ENCODE measurements at regions not wholly inside any gene's neighbourhood (a gene's known extent, or its start where the extent isn't known, plus 50 kb on each side); places are given as distances from the start of the nearest gene placed in this dataset.

DNA sequence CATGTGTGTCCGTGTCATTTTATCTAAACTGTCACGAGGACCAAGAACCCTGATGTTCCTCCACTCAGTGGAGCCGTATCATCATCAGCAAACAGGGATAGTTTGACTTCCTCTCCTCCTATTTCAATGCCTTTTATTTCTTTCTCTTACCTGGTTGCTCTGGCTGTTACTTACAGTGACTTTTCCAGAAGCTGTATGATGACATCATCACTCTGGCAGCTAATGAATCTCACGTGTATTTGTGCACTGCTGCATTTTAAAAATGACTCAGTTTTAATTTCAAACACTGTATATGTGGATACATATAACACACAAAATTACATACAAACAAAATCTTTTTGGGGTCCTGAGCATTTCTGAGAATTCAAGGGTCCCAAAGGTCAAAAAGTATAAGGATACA lies 481.4 kb downstream of the CDH2 start:
- DNase-seq (ENCODE audit: low read depth, low spot score): no peak

GRCh38 chr18:27695052-27695451 lies 481.9 kb downstream of the CDH2 start:
- DNase-seq (ENCODE audit: low read depth, low spot score): no peak

GRCh38 chr18:27688581-27688980 lies 488.3 kb downstream of the CDH2 start:
- no peak for DNase-seq (ENCODE audit: low read depth, low spot score)

DNA sequence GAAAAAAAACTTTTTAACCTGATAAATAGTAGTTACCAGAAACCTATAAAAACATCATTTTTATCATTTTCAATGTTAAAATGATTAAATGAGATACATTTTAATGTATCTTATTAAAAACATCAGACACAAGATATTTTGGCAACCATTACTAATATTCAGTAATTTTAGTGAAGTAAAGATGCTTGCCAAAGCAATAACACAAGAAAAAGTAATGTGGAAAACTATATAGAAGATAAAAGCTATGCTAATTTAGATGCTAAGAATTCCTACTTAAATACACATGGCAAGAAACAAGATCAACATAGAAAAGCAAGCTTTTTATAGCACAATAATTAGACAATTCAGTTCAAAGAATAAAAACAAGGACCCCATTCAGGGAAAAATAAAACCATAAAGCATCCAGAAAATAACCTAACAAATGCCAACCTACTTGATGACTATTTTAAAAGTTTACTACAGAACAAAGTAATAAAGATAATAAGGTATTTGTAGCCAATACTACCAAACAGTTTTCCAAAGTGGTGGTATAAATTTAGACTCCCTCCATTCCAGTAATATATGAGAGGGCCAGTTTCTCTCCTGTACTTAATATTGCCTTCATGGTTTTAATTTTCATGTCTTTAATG lies 489.5 kb downstream of the CDH2 start:
- no peak for DNase-seq (ENCODE audit: low read depth, low spot score)

DNA sequence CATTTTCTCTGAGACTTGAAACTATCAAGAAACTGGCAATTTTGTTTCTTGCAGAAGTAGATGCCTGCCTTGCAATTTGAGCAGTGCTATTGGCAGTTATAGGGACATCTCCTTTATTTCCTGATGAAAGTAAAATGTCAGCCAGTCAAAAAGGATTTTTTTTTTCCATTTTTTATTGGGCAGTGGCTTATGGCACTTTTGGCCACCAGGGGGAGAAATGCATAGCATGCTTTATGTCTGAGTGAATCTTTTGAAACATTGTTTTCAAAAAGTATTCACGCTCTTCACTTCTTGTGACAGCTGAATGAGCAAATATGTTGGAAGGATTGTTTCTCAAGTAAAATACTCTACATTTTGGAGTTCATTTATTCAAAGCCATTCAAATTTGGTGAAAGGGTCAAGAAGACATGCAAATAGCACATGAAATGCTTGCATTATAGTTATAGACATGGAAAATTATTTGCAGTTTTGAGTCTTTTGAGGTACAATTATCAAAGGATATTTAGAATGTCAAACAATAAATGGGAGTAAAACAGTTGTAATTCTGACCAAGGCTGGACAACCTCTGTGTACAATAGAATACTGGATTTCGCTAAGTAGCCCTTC lies 491.0 kb downstream of the CDH2 start:
- DNase-seq (ENCODE audit: low read depth, low spot score): no peak

- no peak for DNase-seq (ENCODE audit: low read depth, low spot score)
These were observed 491.8 kb downstream of the CDH2 start for GRCh38 chr18:27685091-27685490.

DNA sequence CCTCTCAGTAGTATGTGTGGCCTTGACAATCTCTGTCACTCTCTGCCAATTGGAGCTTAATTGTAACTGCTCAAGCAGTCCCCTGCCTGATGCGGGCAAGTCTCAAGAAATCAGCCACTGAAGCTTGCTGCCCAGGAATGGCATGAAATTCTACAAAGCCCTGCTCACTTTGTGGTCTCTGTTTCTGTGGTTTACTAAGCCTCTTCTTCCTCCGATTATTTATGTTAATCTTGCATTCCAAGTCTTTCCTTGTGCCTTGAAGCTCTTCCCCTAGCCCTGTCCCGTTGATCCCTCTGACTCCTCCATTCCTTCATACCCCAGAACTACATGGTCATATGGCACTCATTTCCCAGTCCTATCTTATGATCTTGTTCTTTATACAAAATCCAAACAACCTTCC lies 489.3 kb upstream of the CHST9 start:
- DNase-seq (ENCODE audit: low read depth, low spot score): no peak

- DNase-seq (ENCODE audit: low read depth, low spot score): no peak
These were observed 488.8 kb upstream of the CHST9 start for GRCh38 chr18:27673861-27674260.

DNA sequence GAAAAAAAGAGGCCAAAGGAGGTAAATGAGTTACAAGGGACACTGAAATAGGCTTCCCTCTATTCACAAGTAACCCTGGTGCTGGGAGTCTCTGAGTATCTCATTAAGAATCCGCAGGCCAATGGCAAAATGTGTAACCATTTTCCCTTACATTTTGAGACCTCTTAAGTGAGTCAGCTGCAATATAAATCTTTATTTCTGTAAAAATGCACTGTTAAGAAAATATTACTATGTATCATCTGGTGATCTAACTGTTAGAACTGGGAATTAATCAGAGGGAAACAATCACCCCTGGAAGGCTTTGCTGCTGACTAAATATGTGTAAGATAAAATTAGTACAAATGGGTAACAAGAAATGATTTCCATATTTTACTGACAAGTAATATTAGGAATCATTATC lies 483.1 kb upstream of the CHST9 start:
- DNase-seq (ENCODE audit: low read depth, low spot score): no peak

DNA sequence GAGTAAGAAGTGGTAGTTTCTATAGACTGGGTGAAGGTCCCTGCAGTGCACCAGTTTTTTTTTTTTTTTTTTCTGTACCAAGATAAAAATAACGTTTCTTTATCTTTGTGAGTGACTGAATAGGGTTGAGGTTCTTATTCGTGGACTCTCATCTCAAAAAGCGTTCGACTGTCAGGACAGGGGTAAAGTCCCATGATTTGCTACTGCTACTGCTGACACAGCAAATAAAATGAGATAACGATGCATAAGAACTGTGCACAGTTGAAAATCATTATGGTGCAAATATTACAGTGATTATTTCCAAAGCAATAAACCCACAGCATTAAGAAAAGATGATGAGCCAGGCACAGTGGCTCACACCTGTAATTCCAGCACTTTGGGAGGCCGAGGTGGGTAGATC lies 482.0 kb upstream of the CHST9 start:
- no peak for DNase-seq (ENCODE audit: low read depth, low spot score)

- no peak for DNase-seq (ENCODE audit: low read depth, low spot score)
These were observed 480.9 kb upstream of the CHST9 start for GRCh38 chr18:27666016-27666415.

DNA sequence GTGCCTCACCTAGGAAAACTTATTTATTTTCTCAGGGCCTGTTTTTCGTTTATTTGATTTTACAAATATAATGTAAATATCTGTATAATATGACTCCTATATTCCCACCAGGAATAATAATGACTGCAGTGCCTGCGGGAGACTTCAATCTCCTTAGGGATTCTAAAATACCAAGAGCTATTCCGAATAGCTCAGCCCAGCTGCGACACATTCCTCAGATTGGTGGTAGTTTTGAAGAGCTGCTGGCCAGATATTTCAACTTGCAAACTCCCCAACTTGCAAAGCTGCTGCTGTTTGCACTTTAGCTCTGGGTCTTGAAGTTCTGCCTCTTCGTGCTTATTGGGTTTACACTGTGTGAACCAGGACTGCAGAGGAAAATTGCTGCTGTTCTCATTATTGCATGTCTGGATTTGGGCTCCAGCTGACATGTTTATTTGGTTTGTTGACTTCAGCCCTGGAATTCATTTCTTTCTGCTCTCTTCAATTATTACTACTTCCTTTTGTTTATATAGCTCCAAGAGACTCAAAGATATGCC lies 480.2 kb upstream of the CHST9 start:
- DNase-seq (ENCODE audit: low read depth, low spot score): no peak

- no peak for DNase-seq (ENCODE audit: low read depth, low spot score)
These were observed 477.8 kb upstream of the CHST9 start for GRCh38 chr18:27662949-27663348.

- DNase-seq (ENCODE audit: low read depth, low spot score): no peak
These were observed 477.4 kb upstream of the CHST9 start for GRCh38 chr18:27662537-27662936.

DNA sequence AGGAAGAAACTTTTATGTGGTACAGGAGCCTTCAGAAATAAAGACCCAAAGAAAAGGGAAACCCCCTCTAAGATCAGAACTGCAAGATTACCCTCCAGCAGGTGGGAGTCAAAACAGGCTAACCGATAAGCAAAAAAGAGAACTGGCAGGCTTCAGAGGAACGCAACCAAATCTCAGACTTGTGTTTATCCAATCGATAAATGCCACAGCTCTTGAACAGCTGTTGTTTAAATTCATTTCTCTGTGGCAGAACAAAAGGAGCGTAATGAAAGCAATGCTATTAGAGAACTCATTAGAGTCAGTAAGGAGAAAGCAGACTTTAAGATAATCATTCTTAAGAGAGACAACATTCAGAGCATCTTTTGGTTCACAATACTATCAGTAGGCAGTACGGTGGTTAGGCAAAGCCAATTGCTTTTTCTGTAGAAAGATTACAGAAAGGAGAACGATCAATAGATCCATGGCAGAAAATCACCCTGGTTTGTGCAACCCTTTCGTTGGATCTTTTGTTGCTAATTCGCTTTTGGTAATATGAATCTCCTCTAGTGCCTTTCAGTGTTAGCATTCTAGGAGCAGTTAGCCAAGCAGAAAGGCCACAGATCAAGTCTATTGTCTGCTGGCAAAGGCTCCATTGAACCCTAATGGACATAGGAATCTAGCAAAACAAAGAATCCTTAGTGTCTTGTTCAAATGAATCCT lies 476.4 kb upstream of the CHST9 start:
- no peak for DNase-seq (ENCODE audit: low read depth, low spot score)

DNA sequence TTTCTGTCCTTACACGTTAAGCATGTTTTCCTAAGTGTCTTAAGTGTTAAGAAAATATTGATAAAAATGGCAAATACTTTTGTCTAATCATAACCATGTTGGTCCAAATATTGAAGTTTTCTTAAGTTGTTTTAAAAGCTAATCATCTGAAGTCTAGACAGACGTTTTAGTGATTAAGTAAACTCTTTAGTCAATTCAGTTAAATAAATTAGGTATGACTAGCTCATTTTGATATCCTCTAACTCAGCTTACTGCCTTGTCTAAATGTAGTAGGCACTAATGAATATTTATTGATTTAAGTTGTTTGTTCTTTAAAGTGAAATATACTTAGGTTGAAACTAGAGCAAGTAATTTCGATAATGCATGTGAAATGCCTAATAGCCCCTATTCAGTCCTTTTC lies 471.8 kb upstream of the CHST9 start:
- DNase-seq (ENCODE audit: low read depth, low spot score): no peak

DNA sequence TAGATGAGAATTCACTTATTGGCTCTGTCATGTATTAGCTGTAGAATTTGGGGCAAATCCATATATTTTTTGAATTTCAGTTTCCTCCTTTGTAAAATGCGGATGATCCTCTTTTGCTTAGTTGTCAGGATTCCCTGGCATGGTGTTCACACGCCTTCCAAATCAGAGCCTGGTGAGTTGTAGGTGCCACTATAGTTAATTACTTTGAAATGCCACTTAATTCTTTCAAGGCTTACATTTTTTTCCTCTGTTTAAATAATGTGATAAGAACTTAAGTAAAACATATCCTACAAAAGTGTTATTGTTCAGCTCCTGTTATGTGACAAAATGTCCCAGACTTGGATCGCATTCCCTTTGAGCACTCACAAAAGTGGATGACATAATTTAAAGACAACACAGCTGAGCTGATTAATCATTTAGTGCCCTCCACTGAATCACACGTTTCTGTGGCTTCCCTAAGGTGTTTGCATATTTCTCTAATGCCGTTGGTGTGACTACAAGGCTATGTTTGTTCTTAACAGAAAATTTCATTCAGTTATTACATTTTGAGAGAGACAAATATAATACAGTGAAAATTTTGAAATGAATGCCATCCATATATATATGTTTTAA lies 471.2 kb upstream of the CHST9 start:
- no peak for DNase-seq (ENCODE audit: low read depth, low spot score)

DNA sequence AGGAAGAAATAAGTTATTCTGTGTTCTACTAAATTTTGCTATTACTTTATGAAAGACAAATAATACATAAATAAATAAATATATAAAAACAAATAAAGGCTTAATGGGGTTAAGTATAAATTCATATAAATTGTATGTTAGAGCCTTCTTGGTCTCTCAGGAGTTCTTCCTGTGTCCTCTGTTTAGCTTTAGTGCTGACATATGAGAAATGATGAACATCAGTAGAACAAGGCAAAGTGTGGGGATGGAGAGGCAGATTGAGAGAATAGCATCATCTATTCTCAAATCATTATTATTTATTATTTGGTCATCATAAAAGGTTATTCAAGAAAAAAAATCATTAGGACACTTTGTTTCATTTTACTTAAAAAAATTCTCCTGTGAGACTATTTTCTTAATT lies 468.1 kb upstream of the CHST9 start:
- no peak for DNase-seq (ENCODE audit: low read depth, low spot score)

GRCh38 chr18:27652480-27653121 lies 467.5 kb upstream of the CHST9 start:
- DNase-seq (ENCODE audit: low read depth, low spot score): no peak

DNA sequence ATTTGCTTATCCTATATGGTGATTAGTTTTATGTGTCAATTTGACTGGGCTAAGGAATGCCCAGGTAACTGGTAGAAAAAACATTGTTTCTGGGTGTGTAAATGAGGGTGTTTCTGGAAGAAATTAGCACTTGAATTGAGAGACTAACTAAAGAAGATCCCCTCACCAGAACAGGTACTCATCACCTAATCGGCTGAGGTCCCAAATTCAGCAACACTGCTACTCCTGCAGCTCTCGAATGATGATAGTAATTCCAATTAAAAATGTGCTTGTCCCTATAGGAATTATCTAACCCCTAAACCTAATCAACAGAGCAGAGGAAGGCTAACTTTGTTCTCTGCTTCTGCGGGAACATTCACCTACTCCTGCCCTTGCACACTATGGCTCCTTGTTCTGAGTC lies 464.5 kb upstream of the CHST9 start:
- no peak for DNase-seq (ENCODE audit: low read depth, low spot score)

DNA sequence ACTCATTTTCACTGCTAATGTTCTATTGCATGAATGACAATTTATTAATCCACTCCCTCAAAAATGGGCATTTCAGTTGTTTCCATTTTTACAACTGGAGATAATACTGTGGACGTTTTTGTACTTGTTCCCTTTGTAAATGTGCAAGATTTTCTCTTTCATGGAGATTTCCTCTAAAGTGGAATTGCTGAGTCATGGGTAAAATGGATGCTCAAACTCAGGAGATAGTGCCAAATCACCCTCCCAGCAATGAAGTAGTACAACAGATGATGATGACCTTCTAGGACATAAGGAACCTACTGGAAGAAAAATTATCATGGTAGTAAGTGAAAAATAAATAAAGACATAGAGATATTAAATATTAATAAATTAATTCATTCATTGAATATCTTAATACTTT lies 460.8 kb upstream of the CHST9 start:
- no peak for DNase-seq (ENCODE audit: low read depth, low spot score)

- no peak for DNase-seq (ENCODE audit: low read depth, low spot score)
These were observed 451.5 kb upstream of the CHST9 start for GRCh38 chr18:27636576-27637085.
